GM23338 (cell line): ENCODE measurements at regions not wholly inside any gene's neighbourhood (a gene's known extent, or its start where the extent isn't known, plus 50 kb on each side); places are given as distances from the start of the nearest gene placed in this dataset.

ENCODE experiments used
- ATAC-seq: fragments of 200-7000 bp; cut with Tn5 transposase; 3 replicates; pipeline ENCODE4 v1.9.1; 2020
- DNase-seq: peaks from one replicate; pipeline ENCODE4 v3.0.0-alpha.2; 2015; ENCODE audit warnings: low spot score
- H2AFZ ChIP-seq: fragments of 200-600 bp; sonication (generic); 2 replicates; pipeline ENCODE4 v1.8.0; 2016; ENCODE audit warnings: antibody characterized with exemption, mild to moderate bottlenecking, moderate library complexity
- H3F3A ChIP-seq: fragments of 200-600 bp; sonication (generic); replicated peaks from 2 replicates; pipeline ENCODE4 v1.8.0; 2017; ENCODE audit warnings: antibody characterized with exemption, mixed run types, low read depth
- H3K27ac ChIP-seq: fragments of 200-600 bp; sonication (generic); 2 replicates; pipeline ENCODE4 v1.6.1; 2016; ENCODE audit warnings: low read depth
- H3K27me3 ChIP-seq: fragments of 200-600 bp; sonication (generic); 2 replicates; pipeline ENCODE4 v1.8.0; 2016; ENCODE audit warnings: mild to moderate bottlenecking, mixed run types, moderate library complexity; ENCODE audit not compliant: insufficient read depth
- H3K36me3 ChIP-seq: fragments of 200-600 bp; sonication (generic); 2 replicates; pipeline ENCODE4 v1.8.0; 2016; ENCODE audit warnings: mild to moderate bottlenecking; ENCODE audit not compliant: insufficient read depth
- H3K4me1 ChIP-seq: fragments of 200-600 bp; sonication (generic); 2 replicates; pipeline ENCODE4 v1.8.0; 2016; ENCODE audit warnings: mild to moderate bottlenecking, moderate library complexity; ENCODE audit not compliant: insufficient read depth
- H3K4me2 ChIP-seq: fragments of 200-600 bp; sonication (generic); 2 replicates; pipeline ENCODE4 v1.7.1; 2017; ENCODE audit warnings: mixed run types
- H3K4me3 ChIP-seq: fragments of 200-600 bp; sonication (generic); 2 replicates; pipeline ENCODE4 v1.6.1; 2016; ENCODE audit warnings: mixed run types
- H3K79me2 ChIP-seq: fragments of 200-600 bp; sonication (generic); replicated peaks from 2 replicates; pipeline ENCODE4 v1.8.0; 2017; ENCODE audit warnings: mild to moderate bottlenecking; ENCODE audit not compliant: insufficient read depth
- H3K9me2 ChIP-seq: fragments of 200-600 bp; sonication (generic); 2 replicates; pipeline ENCODE4 v1.8.0; 2017; ENCODE audit not compliant: insufficient read depth
- H4K20me1 ChIP-seq: fragments of 200-600 bp; sonication (generic); replicated peaks from 2 replicates; pipeline ENCODE4 v1.8.0; 2017; ENCODE audit warnings: mild to moderate bottlenecking; ENCODE audit not compliant: insufficient read depth
- H3K27ac Mint-ChIP-seq: 2 replicates; pipeline ENCODE4 v1.8.0; 2020; ENCODE audit warnings: inconsistent platforms, mild to moderate bottlenecking, moderate library complexity, mixed read lengths
- H3K27me3 Mint-ChIP-seq: 3 replicates; pipeline ENCODE4 v1.8.0; 2022; ENCODE audit warnings: low read depth, mild to moderate bottlenecking, moderate library complexity, mixed read lengths, inconsistent platforms; ENCODE audit not compliant: insufficient read depth, poor library complexity
- H3K36me3 Mint-ChIP-seq: 3 replicates; pipeline ENCODE4 v1.8.0; 2021; ENCODE audit warnings: low read depth, mild to moderate bottlenecking, inconsistent platforms, moderate library complexity, mixed read lengths
- H3K4me1 Mint-ChIP-seq: 3 replicates; pipeline ENCODE4 v1.8.0; 2020; ENCODE audit warnings: mild to moderate bottlenecking, inconsistent platforms, mixed read lengths
- H3K4me3 Mint-ChIP-seq: 3 replicates; pipeline ENCODE4 v1.8.0; 2021; ENCODE audit warnings: moderate library complexity, mild to moderate bottlenecking, inconsistent platforms, mixed read lengths
- H3K9me3 Mint-ChIP-seq: 3 replicates; pipeline ENCODE4 v1.8.0; 2020; ENCODE audit warnings: moderate library complexity, mild to moderate bottlenecking, inconsistent platforms, mixed read lengths
- CREB1 ChIP-seq: fragments of 250-450 bp; sonication (Bioruptor Pico); IDR thresholded peaks from 2 replicates; pipeline ENCODE4 v1.5.0; 2020; ENCODE audit warnings: low read depth, mild to moderate bottlenecking, moderate library complexity
- CTCF ChIP-seq, 2 experiments: fragments of 200-600 bp in 1 of 2; sonication (generic) in 1 of 2; conservative IDR thresholded peaks; 2 replicates each; pipeline versions ENCODE4 v1.5.1 to v1.6.1; 2016 to 2017; ENCODE audit warnings: antibody characterized with exemption in 2 of 2, low read depth in 2 of 2, mild to moderate bottlenecking in 2 of 2, moderate library complexity in 1 of 2
- ETS1 ChIP-seq: IDR thresholded peaks from 2 replicates; pipeline ENCODE4 v1.6.1; 2016; ENCODE audit warnings: antibody characterized with exemption
- EZH2 ChIP-seq: fragments of 200-600 bp; sonication (generic); IDR thresholded peaks from one replicate; pipeline ENCODE4 v1.8.0; 2017; ENCODE audit warnings: antibody characterized with exemption, mild to moderate bottlenecking, low read depth; ENCODE audit not compliant: unreplicated experiment
- EZH2phosphoT487 ChIP-seq: fragments of 200-600 bp; sonication (generic); IDR thresholded peaks from one replicate; pipeline ENCODE4 v1.8.1; 2018; ENCODE audit warnings: antibody characterized with exemption; ENCODE audit not compliant: unreplicated experiment
- JUNB ChIP-seq: IDR thresholded peaks from one replicate; pipeline ENCODE4 v1.6.1; 2016; ENCODE audit warnings: antibody characterized with exemption; ENCODE audit not compliant: unreplicated experiment
- NANOG ChIP-seq: IDR thresholded peaks from 2 replicates; pipeline ENCODE4 v1.6.1; 2016; ENCODE audit warnings: antibody characterized with exemption, borderline replicate concordance
- POLR2AphosphoS5 ChIP-seq: IDR thresholded peaks from 2 replicates; pipeline ENCODE4 v1.6.1; 2016; ENCODE audit warnings: antibody characterized with exemption, low read depth
- REST ChIP-seq: IDR thresholded peaks from one replicate; pipeline ENCODE4 v1.6.1; 2018; ENCODE audit warnings: antibody characterized with exemption; ENCODE audit not compliant: unreplicated experiment
- STAT1 ChIP-seq: IDR thresholded peaks from one replicate; pipeline ENCODE4 v1.6.1; 2016; ENCODE audit warnings: antibody characterized with exemption; ENCODE audit not compliant: unreplicated experiment
- ZNF114 ChIP-seq: fragments of 250-450 bp; sonication (Bioruptor Pico); IDR thresholded peaks from 2 replicates; pipeline ENCODE4 v1.5.0; 2020; ENCODE audit warnings: mild to moderate bottlenecking, moderate library complexity
- ZNF331 ChIP-seq: fragments of 250-450 bp; sonication (Bioruptor Pico); IDR thresholded peaks from 2 replicates; pipeline ENCODE4 v1.5.0; 2020; ENCODE audit warnings: low read depth, mild to moderate bottlenecking, moderate library complexity
- ZNF462 ChIP-seq: fragments of 250-450 bp; sonication (Bioruptor Pico); IDR thresholded peaks from 2 replicates; pipeline ENCODE4 v1.5.0; 2020; ENCODE audit warnings: mild to moderate bottlenecking, moderate library complexity

- no peak for TF ChIP-seq POLR2AphosphoS5
- no peak for TF ChIP-seq EZH2phosphoT487
- no peak for TF ChIP-seq ETS1
- TF ChIP-seq NANOG, result no peak
- no peak for TF ChIP-seq JUNB
- TF ChIP-seq ZNF462, result no peak
- TF ChIP-seq ZNF114 (CRISPR knock-in tag), result no peak
- TF ChIP-seq STAT1, result no peak
- no peak for TF ChIP-seq CTCF (conservative IDR thresholded peaks at IDR 0.05; ENCODE audit: low read depth in 2 of 2)
- TF ChIP-seq CREB1 (CRISPR knock-in tag), result no peak
- TF ChIP-seq REST, result no peak
- TF ChIP-seq ZNF331, result no peak
- TF ChIP-seq EZH2, result no peak
- Histone ChIP-seq H3K4me3 (no peak overlapping the region), H3K4me2 (no peak overlapping the region), H3K27ac (no peak overlapping the region), H3K36me3 (no peaks in the 10 kb centered on the region), H2AFZ (no peak overlapping the region), H3K4me1 (no peaks in the 10 kb centered on the region), H3K27me3 (no peaks in the 10 kb centered on the region), H3K79me2 (no peaks in the 10 kb centered on the region), H4K20me1 (no peaks in the 10 kb centered on the region), H3K9me2 (peaks cover 5% of the 10 kb centered on the region; the same call in 1 of the 2 replicates), H3F3A (no peaks in the 10 kb centered on the region)
- H3K27me3 Mint-ChIP-seq, result no peaks in the 10 kb centered on the region
- no peak for ATAC-seq
- 0 out of 3 replicates have a peak, but pooled peaks cover under 1% of the 10 kb centered on the region for H3K36me3 Mint-ChIP-seq
- H3K4me1 Mint-ChIP-seq, result no peaks in the 10 kb centered on the region
- no peak overlapping the region for H3K27ac Mint-ChIP-seq
- H3K4me3 Mint-ChIP-seq, result no peak overlapping the region
- H3K9me3 Mint-ChIP-seq, result peaks cover 4% of the 10 kb centered on the region; the same call in 2 of the 3 replicates
- DNase-seq, result no peak
Observed at GRCh38 chr1:196094821-196095220, 513.4 kb downstream of the KCNT2 start.
